ENCODE measurements at regions not wholly inside any gene's neighbourhood (a gene's known extent, or its start where the extent isn't known, plus 50 kb on each side); places are given as distances from the start of the nearest gene placed in this dataset.

DNA sequence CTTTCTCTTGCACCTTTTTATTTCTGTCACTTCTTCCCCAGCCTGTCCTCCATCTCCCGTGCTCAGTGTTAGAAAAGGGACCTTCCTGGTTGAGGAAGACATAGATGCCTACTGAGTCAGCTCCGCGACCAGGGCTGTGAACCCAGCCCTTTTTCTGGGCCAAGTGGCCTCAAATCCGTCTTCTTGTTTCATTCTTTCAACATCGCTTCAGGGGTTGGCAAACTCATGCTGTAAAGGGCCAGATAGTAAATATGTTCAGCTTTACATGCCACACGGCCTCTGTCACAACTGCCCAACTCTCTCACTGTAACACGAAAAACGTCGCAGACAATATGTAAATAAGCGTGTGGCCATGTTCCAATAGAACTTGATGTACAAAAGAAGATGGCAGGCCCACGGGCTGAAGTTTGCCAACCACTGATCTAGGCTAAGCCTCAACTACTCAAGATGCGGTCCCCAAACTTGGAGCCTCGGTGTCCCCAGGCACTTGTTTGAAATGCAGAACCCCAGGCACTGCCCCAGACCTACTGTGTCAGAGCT, 338.4 kb downstream of the MN1 start:
- DNase-seq: no peak

GRCh38 chr22:27466229-27466628, 335.3 kb downstream of the MN1 start:
- no peak for DNase-seq

- no peak for DNase-seq
Measured at GRCh38 chr22:27466778-27467438, 334.6 kb downstream of the MN1 start.

DNA sequence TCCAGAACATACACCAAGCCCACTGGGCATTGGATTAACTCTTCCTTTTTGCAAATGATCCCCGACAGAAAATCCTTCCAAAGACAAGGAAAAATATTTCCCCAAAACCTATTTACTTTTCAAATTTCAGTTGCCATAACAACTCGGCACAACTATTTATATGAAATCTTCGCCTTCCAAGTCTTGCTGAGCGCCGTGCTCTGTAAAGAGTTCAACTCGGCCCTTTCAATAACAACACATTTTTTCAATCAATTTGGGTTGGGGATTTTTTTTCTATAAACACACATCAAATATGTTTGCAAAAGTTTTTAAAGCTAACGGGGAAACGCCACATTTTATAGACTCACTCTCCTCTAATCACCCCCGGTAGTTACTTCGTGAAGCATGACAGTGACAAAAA, 333.8 kb downstream of the MN1 start:
- DNase-seq: no peak

DNA sequence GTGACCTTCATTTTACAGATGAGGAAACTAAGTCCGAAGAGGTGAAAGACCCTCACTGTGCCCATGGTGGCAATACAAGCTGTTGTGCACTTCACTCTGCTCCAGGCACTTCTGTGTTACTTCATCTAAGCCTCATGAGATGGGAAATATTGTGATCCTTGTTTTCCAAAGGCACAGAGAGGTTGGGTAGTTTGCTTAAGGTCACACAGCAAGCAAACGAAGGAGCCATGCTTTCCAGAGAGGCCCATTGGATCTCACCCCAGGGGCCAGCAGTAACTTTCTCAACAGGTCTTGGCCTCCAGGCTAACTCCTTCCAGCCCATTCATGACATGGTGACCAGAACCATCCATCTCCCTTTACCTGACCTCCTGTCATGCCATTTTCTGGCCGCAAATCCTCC, 332.8 kb downstream of the MN1 start:
- DNase-seq: no peak

DNA sequence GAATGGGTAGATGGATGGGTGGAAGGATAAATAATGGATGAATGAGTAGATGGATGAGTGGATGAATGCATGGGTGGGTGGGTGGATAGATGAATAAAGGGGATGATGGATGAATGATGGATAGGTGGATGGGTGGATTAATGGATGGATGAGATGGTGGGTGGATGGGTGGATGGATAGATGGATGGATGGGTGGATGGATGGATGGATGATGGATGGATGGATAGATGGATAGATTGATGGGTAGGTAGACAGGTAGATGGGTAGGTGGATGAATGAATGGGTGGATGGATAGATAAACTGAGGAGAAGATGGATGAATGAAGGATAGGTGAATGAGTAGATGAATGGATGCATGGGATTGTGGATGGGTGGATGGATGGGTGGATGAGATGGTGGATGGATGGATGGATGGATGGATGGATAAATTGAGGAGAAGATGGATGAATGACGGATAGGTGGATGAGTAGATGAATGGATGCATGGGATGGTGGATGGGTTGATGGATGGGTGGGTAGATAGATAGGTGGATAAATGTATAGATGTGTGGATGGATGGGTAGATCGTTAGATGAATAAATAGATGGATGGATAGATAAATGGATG, 331.3 kb downstream of the MN1 start:
- no peak for DNase-seq

GRCh38 chr22:27472975-27473374, 328.6 kb downstream of the MN1 start:
- DNase-seq: no peak

DNA sequence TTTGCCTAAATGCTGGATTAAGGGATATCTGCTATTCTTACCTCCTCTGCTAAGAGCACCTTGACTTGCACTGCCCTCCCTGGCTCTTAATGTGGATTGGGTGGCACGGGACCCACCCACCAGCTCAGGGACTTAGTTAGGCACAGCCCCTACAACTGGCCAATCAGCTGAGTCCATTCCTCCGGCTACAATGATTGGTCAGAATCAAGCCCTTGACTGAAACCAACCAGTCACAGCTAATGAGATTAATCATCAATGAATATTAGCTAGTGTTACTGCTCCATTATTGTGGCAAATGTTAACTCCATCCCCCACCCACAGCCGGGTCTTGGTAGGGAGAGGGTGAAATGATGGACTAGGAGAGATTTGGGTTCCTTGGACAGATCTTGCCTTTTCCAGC, 328.0 kb downstream of the MN1 start:
- no peak for DNase-seq

- DNase-seq: no peak
Measured at GRCh38 chr22:27474112-27474571, 327.4 kb downstream of the MN1 start.

DNA sequence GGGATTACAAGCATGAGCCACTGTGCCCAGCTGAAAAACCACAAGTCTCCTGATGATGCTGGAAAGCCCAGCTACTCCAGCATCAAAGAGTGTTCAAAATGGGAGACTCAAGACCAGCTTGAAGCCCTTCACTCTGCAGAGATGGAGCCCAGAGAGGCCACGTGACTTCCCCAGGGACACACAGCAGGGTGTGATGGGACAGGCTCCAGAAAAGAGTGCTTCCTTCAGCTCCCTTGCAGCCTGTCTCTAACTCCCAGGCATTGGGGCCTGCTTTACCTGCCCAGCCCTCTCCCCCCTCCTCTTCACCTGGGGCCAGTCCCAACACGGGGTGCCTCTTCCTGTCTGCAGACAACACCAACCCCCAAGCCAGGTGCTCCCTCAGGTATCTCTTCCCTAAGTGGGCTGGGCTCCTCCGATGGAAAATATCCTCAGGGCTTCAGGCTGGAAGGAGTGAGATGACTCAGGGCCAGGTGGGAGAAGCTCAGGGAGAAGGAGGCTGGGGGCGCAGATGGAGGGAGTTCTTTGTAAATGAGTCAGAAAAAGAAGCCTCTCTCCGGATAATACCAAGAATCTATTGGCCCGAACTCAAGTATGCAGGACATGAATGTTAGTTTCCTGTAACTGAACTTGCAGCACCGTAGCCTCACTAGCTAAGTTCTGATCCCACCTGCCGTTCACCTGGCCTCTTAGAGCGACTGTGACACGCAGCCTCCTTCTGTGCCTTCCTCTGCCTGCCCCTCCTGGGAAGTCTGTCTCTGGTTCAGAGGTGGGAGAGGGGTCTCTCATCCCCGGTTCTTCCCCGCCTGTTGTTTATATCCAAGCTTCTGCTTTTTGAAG, 326.6 kb downstream of the MN1 start:
- no peak for DNase-seq

DNA sequence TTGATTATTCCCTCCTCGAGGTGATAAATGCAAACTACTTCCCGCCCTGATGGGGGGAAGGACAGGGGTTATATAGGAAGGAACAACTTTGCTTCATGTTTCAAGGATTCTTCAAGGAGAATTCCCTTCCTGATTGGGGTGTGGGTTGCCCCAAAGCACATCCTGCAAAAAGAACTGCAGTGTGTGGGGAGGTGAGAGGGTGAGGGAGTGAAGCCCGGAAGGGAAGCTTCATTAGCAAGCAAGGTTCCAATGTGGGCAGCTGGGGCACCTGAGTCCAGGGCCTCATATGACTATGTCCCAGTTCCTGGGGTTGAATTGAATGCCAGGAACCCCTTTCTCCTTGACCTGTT, 326.0 kb downstream of the MN1 start:
- DNase-seq: no peak

DNA sequence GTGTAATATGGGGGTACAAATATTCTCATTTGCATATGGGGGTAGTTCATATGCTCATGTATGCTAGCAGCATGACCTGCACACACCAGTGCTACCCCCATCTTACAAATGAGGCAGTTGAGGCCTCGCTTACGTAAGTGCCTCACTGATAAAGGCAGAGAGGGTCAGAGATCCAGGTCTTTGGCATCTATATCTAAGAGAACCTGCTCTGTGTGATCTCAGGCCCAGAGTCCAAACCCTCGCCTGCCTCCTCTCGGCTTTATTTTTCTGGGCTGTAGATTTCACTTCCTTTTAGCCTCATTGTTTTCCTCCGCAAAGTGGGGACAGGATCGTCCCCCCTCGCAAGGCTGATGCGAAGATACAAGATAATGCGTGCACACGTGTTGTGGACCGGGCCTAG, 325.2 kb downstream of the MN1 start:
- DNase-seq: no peak

GRCh38 chr22:27476729-27477128, 324.8 kb downstream of the MN1 start:
- no peak for DNase-seq

GRCh38 chr22:27477171-27477570, 324.4 kb downstream of the MN1 start:
- DNase-seq: no peak

DNA sequence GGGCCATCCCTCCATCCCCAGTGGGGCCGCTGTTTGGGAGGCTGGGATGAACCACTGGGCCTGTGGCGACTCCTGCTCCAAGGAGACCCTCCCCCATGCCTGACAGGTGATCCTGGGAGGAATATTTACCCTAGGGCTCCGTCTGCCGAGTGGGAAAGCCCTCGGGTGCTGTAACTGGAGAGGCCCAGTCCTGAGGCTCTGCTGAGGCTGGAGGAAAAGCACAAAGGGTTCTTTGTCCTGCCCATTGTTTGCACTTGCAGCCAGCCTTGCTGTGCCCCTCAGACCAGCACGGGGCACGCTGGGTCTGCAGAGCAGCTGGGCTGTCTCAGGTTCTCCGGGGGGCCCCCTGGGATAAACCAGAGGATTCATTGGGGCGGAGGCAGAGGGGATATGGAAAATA, 321.1 kb downstream of the MN1 start:
- no peak for DNase-seq

GRCh38 chr22:27482402-27482801, 319.2 kb downstream of the MN1 start:
- no peak for DNase-seq

DNA sequence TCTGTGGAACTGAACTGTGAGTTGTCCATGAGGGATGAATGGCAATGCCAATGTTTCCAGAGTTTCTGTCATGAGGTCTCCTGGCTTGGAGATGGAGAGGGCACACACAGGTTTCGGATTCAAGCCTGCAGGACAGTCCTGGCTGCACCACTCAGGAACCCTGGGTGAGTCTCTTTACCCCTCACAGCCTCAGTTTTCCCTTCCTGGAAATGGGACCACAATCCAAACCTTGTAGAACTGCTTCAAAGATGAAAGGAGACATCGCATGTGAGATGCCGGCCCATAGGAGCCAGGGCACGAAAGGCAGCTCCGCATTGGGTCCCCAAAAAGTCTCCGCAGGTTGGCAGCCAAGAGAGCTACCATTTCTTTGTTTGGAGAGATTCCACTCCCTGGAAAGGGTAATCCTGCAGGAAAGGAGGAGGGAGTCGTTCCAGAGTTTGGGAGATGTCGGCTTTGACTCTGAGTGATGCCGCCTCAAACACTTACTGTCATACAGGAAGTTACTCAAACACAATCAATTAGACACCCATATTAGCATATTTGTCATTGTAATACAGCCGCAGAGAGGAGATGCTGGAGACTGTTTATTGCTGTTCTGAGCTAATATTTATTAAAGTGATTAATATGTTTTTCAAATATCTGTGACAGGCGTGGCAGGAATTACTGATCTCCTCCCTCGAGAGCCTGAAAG, 318.3 kb downstream of the MN1 start:
- DNase-seq: no peak

DNA sequence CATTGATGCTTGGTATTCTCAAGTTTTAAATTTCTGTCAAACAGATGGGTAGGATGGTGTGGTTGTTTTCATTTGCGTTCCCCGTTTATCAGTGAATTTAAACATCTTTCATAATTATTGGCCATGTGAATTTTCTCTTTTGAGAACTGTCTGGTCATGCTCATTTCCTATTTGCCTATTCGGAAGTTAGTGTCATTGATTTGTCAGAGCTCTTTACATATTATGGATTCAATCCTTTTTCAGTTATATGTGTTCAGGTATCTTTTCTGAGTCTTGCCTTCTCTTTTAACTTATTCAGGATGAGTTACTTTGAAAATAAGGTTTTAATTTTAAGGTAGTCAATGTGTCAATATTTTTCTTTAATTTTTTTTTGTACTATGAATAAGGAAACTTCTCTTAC, 315.7 kb downstream of the MN1 start:
- no peak for DNase-seq

GRCh38 chr22:27487600-27488452, 313.7 kb downstream of the MN1 start:
- no peak for DNase-seq

DNA sequence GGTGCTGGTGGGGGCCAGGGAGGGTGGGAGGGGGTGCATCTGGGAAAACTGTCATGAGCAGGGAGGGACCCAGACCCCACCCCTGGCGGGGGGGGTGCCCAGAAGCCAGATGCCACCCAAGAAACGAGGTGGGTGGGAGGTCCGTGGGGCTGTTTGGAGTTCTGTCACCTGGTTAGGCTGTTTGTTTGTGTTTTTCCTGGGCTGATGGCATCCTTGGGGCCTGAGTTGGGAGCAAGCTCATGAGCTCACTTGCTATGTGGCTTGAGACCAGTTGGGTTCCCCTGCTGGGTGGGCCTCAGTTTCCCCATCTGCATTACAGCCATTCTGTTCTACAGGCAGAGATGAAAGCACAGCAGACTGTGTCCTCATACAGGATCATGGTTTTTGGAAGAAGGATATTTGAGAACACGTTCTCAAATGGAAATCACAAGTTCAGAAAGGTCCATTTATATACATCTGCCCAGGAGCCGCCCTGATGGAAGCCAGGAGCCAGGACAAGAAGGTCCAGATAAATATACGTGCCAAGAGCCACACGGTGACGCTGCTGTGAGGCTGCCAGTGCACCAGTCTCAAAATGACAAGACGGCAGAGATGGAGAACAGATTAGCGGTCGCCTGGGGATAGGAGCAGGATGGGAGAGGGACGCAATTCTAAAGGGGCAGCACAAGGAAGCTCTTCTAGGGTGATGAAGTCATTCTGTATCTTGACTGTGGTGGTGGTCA, 312.9 kb downstream of the MN1 start:
- DNase-seq: no peak

DNA sequence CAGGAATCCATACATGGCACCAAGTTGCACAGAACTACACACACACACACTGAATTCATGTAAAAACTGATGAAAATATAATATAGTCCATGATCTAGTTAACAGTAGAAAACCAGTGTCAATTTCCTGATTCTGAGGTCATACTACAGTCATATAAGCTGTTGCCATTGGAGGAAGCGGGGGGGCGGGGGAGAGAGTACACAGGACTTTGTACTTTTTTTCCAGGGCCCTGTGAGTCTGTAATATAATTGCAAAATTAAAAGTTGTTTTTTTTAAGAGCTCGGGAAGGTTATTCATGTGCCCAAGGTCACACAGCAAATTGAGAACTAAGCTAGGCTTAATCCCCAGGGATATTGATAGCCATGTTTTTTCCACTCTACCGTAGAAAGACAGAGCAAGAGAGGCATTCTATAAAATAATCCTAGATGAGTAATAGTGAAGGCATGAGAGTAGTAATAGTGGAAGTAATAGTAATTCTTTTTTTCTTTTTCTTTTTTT, 312.3 kb downstream of the MN1 start:
- DNase-seq: no peak

All from activated CD4-positive, alpha-beta T cell treated with anti-CD3 and anti-CD28 coated beads, Interleukin-2, Interleukin-6, amounts not matched to agents 100 ng/mL and 50 ng/mL, durations not matched to agents 16 hours and 8 hours (primary cell).